IMR-90 (cell line): ENCODE measurements at regions not wholly inside any gene's neighbourhood (a gene's known extent, or its start where the extent isn't known, plus 50 kb on each side); places are given as distances from the start of the nearest gene placed in this dataset.

Experiments used
- ATAC-seq: fragments of 200-7000 bp; cut with Tn5 transposase; 2 replicates; pipeline ENCODE4 v1.9.1; 2020; ENCODE audit warnings: low read depth, mild to moderate bottlenecking, moderate library complexity
- BruUV-seq: library from RNA; stranded (reverse); fragments of 400-500 nt; replicated peaks from 2 replicates; lab custom pipeline; 2021; lab: Mats Ljungman, UMichigan
- CTCF ChIA-PET: fragments of 300-600 bp; formaldehyde crosslinking; extraction: SDS; loops from one replicate; lab custom pipeline; 2021; ENCODE audit warnings: antibody characterized with exemption; lab: Yijun Ruan, JAX
- POLR2A ChIA-PET: fragments of 300-600 bp; sonication (Branson Sonifier 250); formaldehyde crosslinking; loops from one replicate; lab custom pipeline; 2022; ENCODE audit warnings: antibody characterized with exemption; ENCODE audit not compliant: unreplicated experiment; lab: Charles Lee
- DNase-seq: peaks from one replicate; pipeline ENCODE4 v3.0.0; 2013
- H2AFZ ChIP-seq: replicated peaks from 2 replicates; pipeline ENCODE3; 2013; ENCODE audit warnings: low read length, mild to moderate bottlenecking; ENCODE audit not compliant: poor library complexity
- H2AK5ac ChIP-seq: 2 replicates; pipeline ENCODE4 v1.6.1; 2013; ENCODE audit warnings: low read depth, low read length, inconsistent platforms
- H2AK9ac ChIP-seq: replicated peaks from 2 replicates; pipeline ENCODE3; 2013; ENCODE audit warnings: mild to moderate bottlenecking, low read depth, low read length, moderate library complexity; ENCODE audit not compliant: poor library complexity
- H2BK120ac ChIP-seq: 2 replicates; pipeline ENCODE4 v1.6.1; 2013; ENCODE audit warnings: low read depth, low read length, inconsistent platforms
- H2BK15ac ChIP-seq: 3 replicates; pipeline ENCODE4 v1.6.1; 2013; ENCODE audit warnings: low read depth, low read length, inconsistent platforms
- H2BK20ac ChIP-seq: 2 replicates; pipeline ENCODE4 v1.6.1; 2013; ENCODE audit warnings: low read depth, mild to moderate bottlenecking, inconsistent platforms, low read length, moderate library complexity
- H2BK5ac ChIP-seq: 2 replicates; pipeline ENCODE4 v1.6.1; 2013; ENCODE audit warnings: mild to moderate bottlenecking, low read depth, low read length, inconsistent platforms; ENCODE audit not compliant: poor library complexity, severe bottlenecking
- H3K14ac ChIP-seq: replicated peaks from 2 replicates; pipeline ENCODE4 v1.6.1; 2013; ENCODE audit warnings: low read depth, low read length, inconsistent platforms
- H3K18ac ChIP-seq: 2 replicates; pipeline ENCODE4 v1.6.1; 2013; ENCODE audit warnings: low read depth, low read length, control low read depth
- H3K23ac ChIP-seq: 2 replicates; pipeline ENCODE4 v1.6.1; 2013; ENCODE audit warnings: low read depth, low read length, inconsistent platforms
- H3K27ac ChIP-seq: 2 replicates; pipeline ENCODE4 v1.5.1; 2013; ENCODE audit warnings: mild to moderate bottlenecking, control low read depth, low read length; ENCODE audit not compliant: insufficient read depth
- H3K27me3 ChIP-seq: 2 replicates; pipeline ENCODE4 v1.6.1; 2013; ENCODE audit warnings: low read length; ENCODE audit not compliant: control insufficient read depth, insufficient read depth
- H3K36me3 ChIP-seq: 2 replicates; pipeline ENCODE4 v1.6.1; 2013; ENCODE audit warnings: low read length, mixed read lengths; ENCODE audit not compliant: control insufficient read depth, insufficient read depth
- H3K4ac ChIP-seq: 2 replicates; pipeline ENCODE4 v1.6.1; 2013; ENCODE audit warnings: low read depth, low read length, inconsistent platforms
- H3K4me1 ChIP-seq: 2 replicates; pipeline ENCODE4 v1.6.1; 2013; ENCODE audit warnings: low read length, mixed read lengths; ENCODE audit not compliant: control insufficient read depth, insufficient read depth
- H3K4me2 ChIP-seq: 2 replicates; pipeline ENCODE4 v1.6.1; 2013; ENCODE audit warnings: low read depth, mild to moderate bottlenecking, control low read depth, low read length, moderate library complexity
- H3K4me3 ChIP-seq: 2 replicates; pipeline ENCODE4 v1.5.1; 2013; ENCODE audit warnings: low read depth, mild to moderate bottlenecking, control low read depth, low read length, moderate library complexity; ENCODE audit not compliant: insufficient read depth
- H3K56ac ChIP-seq: 2 replicates; pipeline ENCODE4 v1.6.1; 2013; ENCODE audit warnings: low read length, inconsistent platforms; ENCODE audit not compliant: insufficient read depth; ENCODE audit errors: extremely low read depth
- H3K79me1 ChIP-seq, 2 experiments: 2 replicates each; pipeline ENCODE4 v1.6.1; 2013; ENCODE audit warnings: low read length in 2 of 2, inconsistent platforms in 1 of 2, low read depth in 1 of 2
- H3K9ac ChIP-seq: 2 replicates; pipeline ENCODE4 v1.6.1; 2013; ENCODE audit warnings: low read depth, low read length, control low read depth
- H3K9me1 ChIP-seq: 2 replicates; pipeline ENCODE4 v1.6.1; 2013; ENCODE audit warnings: low read length, inconsistent platforms; ENCODE audit not compliant: insufficient read depth
- H3K9me3 ChIP-seq: 2 replicates; pipeline ENCODE4 v1.6.1; 2013; ENCODE audit warnings: low read length; ENCODE audit not compliant: control insufficient read depth, insufficient read depth
- H4K20me1 ChIP-seq: 2 replicates; pipeline ENCODE4 v1.6.1; 2013; ENCODE audit warnings: low read length, inconsistent platforms; ENCODE audit not compliant: insufficient read depth
- H4K5ac ChIP-seq: 2 replicates; pipeline ENCODE4 v1.6.1; 2013; ENCODE audit warnings: mild to moderate bottlenecking, low read depth, low read length, control low read depth
- H4K8ac ChIP-seq, 2 experiments: 2 replicates each; pipeline ENCODE4 v1.6.1; 2013; ENCODE audit warnings: low read depth in 2 of 2, low read length in 2 of 2, control low read depth in 1 of 2, inconsistent platforms in 1 of 2
- H4K91ac ChIP-seq: 2 replicates; pipeline ENCODE4 v1.6.1; 2013; ENCODE audit warnings: low read depth, low read length, inconsistent platforms; ENCODE audit not compliant: insufficient read depth
- BHLHE40 ChIP-seq: fragments of 150-350 bp; IDR thresholded peaks from 2 replicates; pipeline ENCODE4 v1.6.1; 2016; ENCODE audit warnings: mild to moderate bottlenecking, low read depth, low read length
- CEBPB ChIP-seq: IDR thresholded peaks from 2 replicates; pipeline ENCODE4 v1.6.1; 2012; ENCODE audit warnings: low read depth, low read length, improper control_type of control experiment
- CTCF ChIP-seq: conservative IDR thresholded peaks from 2 replicates; pipeline ENCODE4 v1.5.1; 2012; ENCODE audit warnings: mild to moderate bottlenecking, low read depth, low read length, improper control_type of control experiment
- RAD21 ChIP-seq: IDR thresholded peaks from 2 replicates; pipeline ENCODE4 v1.6.1; 2012; ENCODE audit warnings: low read length, improper control_type of control experiment
- RFX5 ChIP-seq: IDR thresholded peaks from 2 replicates; pipeline ENCODE4 v1.8.0; 2012; ENCODE audit warnings: low read depth, mild to moderate bottlenecking, low read length, moderate library complexity
- USF2 ChIP-seq: fragments of 150-350 bp; IDR thresholded peaks from 2 replicates; pipeline ENCODE4 v1.6.1; 2017; ENCODE audit warnings: mild to moderate bottlenecking, antibody characterized with exemption, low read length, low read depth
- WGBS, 2 experiments: methylation state at CpG; one replicate each; pipeline versions ENCODE4 v1.1.5 to v1.1.7; 2013; ENCODE audit warnings: missing lambda C conversion rate in 2 of 2; ENCODE audit not compliant: insufficient read length in 1 of 2; ENCODE audit errors: extremely low coverage in 2 of 2; 5-methylcytosine and 5-hydroxymethylcytosine counted together
- dilution Hi-C: fragments of 300-500 bp; cut with HindIII; formaldehyde crosslinking; loops from one replicate; pipeline ENCODE4 v1.14.3; 2018; ENCODE audit warnings: low sequenced_read_pairs; ENCODE audit not compliant: unreplicated experiment
- in situ Hi-C: fragments of 300-500 bp; cut with MboI; formaldehyde crosslinking; loops from 3 replicates; pipeline ENCODE4 v1.14.3; 2019; ENCODE audit warnings: low sequenced_read_pairs, inconsistent platforms, mixed read lengths
- intact Hi-C: fragments of 100-400 bp; cut with micrococcal nuclease; formaldehyde crosslinking; loops from 2 replicates; pipeline ENCODE4 v1.10.0; 2022

- peak; percentile 67 for DNase-seq
- Histone ChIP-seq H2BK15ac (no peak overlapping the region), H3K4ac (no peak overlapping the region), H3K18ac (0 out of 2 replicates have a peak overlapping the region, but pooled peaks have one; percentile 16), H3K4me3 (no peak overlapping the region), H3K14ac (no peak overlapping the region), H3K4me2 (no peak overlapping the region), H4K20me1 (no peaks in the 10 kb centered on the region), H3K9ac (no peak overlapping the region), H2AFZ (no peak overlapping the region), H3K56ac (no peak overlapping the region), H2BK120ac (no peak overlapping the region), H2BK20ac (no peak overlapping the region), H4K5ac (no peak overlapping the region), H2AK5ac (no peak overlapping the region), H3K27me3 (no peaks in the 10 kb centered on the region), H3K36me3 (no peaks in the 10 kb centered on the region), H2AK9ac (no peak overlapping the region), H2BK5ac (no peak overlapping the region), H3K9me1 (no peaks in the 10 kb centered on the region), H3K27ac (no peak overlapping the region), H3K4me1 (peaks cover 3% of the 10 kb centered on the region; the same call in 1 of the 2 replicates), H3K79me1 (no peaks in the 10 kb centered on the region), H3K9me3 (no peaks in the 10 kb centered on the region), H4K91ac (no peak overlapping the region), H3K23ac (0 out of 2 replicates have a peak overlapping the region, but pooled peaks have one; percentile 11), H4K8ac (no peak overlapping the region)
- peak; percentile 59 for ATAC-seq
- TF ChIP-seq RAD21 (no peak), RFX5 (no peak), USF2 (no peak), CEBPB (0 out of 2 replicates have a peak, but pooled peaks have one; percentile 0), BHLHE40 (peak; percentile 76; the same call in 1 of the 2 replicates), CTCF (no peak)
- no TSS peak for BruUV-seq
- in situ Hi-C loops = no loop called here
- ChIA-PET CTCF (no interaction called here), POLR2A (no interaction called here)
- WGBS, 2 experiments = no CpG with 5 or more reads among the region's 1 CpG
- dilution Hi-C loops = no loop called here
- intact Hi-C loops = no loop called here
Measured at GRCh38 chr12:89156862-89157262, 195.4 kb downstream of the DUSP6 start.
